Psoas muscle (tissue), 7 donors: ENCODE measurements at regions not wholly inside any gene's neighbourhood (a gene's known extent, or its start where the extent isn't known, plus 50 kb on each side); places are given as distances from the start of the nearest gene placed in this dataset.

Experiments used
- ATAC-seq, 4 donors: fragments of 200-7000 bp; cut with Tn5 transposase; one replicate each; pipeline ENCODE4 v1.9.1; 2020; ENCODE audit warnings: moderate library complexity in 3 of 4, mild to moderate bottlenecking in 2 of 4
- DNase-seq, 2 donors: peaks; one replicate each; pipeline ENCODE4 v3.0.0-alpha.2; 2020
- H3K27ac ChIP-seq: fragments of 200-600 bp; one replicate; pipeline ENCODE4 v1.8.0; 2022
- H3K27me3 ChIP-seq, 3 donors: fragments of 200-600 bp in 1 of 3; one replicate each; pipeline versions ENCODE4 v1.6.1 to v1.8.0; 2013 to 2022; ENCODE audit warnings: low read length in 2 of 3, mild to moderate bottlenecking in 2 of 3, moderate library complexity in 1 of 3; ENCODE audit not compliant: insufficient read depth in 3 of 3
- H3K36me3 ChIP-seq, 2 donors: fragments of 200-600 bp in 1 of 2; one replicate each; pipeline versions ENCODE4 v1.6.1 to v1.8.0; 2013 to 2022; ENCODE audit warnings: low read depth in 1 of 2, mild to moderate bottlenecking in 1 of 2, moderate library complexity in 1 of 2; ENCODE audit not compliant: insufficient read depth in 1 of 2
- H3K4me1 ChIP-seq: fragments of 200-600 bp; one replicate; pipeline ENCODE4 v1.8.0; 2022
- H3K4me3 ChIP-seq: fragments of 200-600 bp; one replicate; pipeline ENCODE4 v1.8.0; 2022; ENCODE audit warnings: mild to moderate bottlenecking
- H3K9me3 ChIP-seq: fragments of 200-600 bp; one replicate; pipeline ENCODE4 v1.8.0; 2022
- CTCF ChIP-seq: fragments of 200-600 bp; IDR thresholded peaks from one replicate; pipeline ENCODE4 v1.8.0; 2022; ENCODE audit warnings: antibody characterized with exemption
- whole genome bisulfite sequencing, 3 donors: extraction: QIAGEN DNeasy Blood & Tissue Kit; methylation state at CpG; one replicate each; pipeline versions ENCODE4 v1.1.6 to v1.1.7; 2013; 5-methylcytosine and 5-hydroxymethylcytosine counted together
- intact Hi-C, 2 donors: fragments of 100-400 bp; cut with DNase I; formaldehyde crosslinking; loops; one replicate each; pipeline versions ENCODE4 v1.11.0 to v1.14.2; 2022
- donor health status: healthy with polysubstance abuse.
- donor health status: DM: no; HTN: no; CAD: no; lungs with moderate emphysema.
- donor health status: Bipolar disorder and iron deficiency.
- donor health status: healthy.
- donor health status: DM: yes; HTN: yes; CAD: no.
- donor health status: DM: no; HTN: no; CAD: no.
- donor health status: DM: yes; HTN: yes; CAD: no.

GRCh38 chr2:42931146-42931817, 138.9 kb upstream of the HAAO start:
- H3K4me3 ChIP-seq, result no peak overlapping the region
- no peaks in the 10 kb centered on the region for H3K27me3 ChIP-seq
- no peaks in the 10 kb centered on the region for H3K36me3 ChIP-seq
- no peak overlapping the region for H3K27ac ChIP-seq
- ATAC-seq, result no peak
- H3K4me1 ChIP-seq, result peaks cover 47% of the 10 kb centered on the region
- intact Hi-C loops, result loop anchor here in 1 of 2 donors (5.0 kb wide), 1 partner anchor 99 kb away; no protein-coding TSS in a partner anchor
- no peaks in the 10 kb centered on the region for H3K9me3 ChIP-seq
- WGBS, 3 donors, result 51 to 54% (median 52%) methylated on average over 8 of the region's 8 CpGs
- no peak for DNase-seq
- TF ChIP-seq CTCF, result no peak

- intact Hi-C loops, result loop anchor here in 1 of 2 donors (5.0 kb wide), 1 partner anchor 98 kb away; no protein-coding TSS in a partner anchor
- Histone ChIP-seq H3K36me3 (no peaks in the 10 kb centered on the region), H3K4me3 (no peak overlapping the region), H3K27me3 (no peaks in the 10 kb centered on the region), H3K4me1 (peaks cover 59% of the 10 kb centered on the region), H3K27ac (peak overlapping the region; percentile 81), H3K9me3 (no peaks in the 10 kb centered on the region)
- peak in 1 of 2 donors; percentile 62 for DNase-seq
- ATAC-seq, result no peak
- no peak for TF ChIP-seq CTCF
- 38 to 54% (median 43%) methylated on average over 5 of the region's 5 CpGs for WGBS, 3 donors
These were observed 137.7 kb upstream of the HAAO start for GRCh38 chr2:42930025-42930581.

GRCh38 chr2:42929546-42930024, 137.2 kb upstream of the HAAO start:
- DNase-seq (no peak), ATAC-seq (no peak)
- Histone ChIP-seq H3K36me3 (no peaks in the 10 kb centered on the region), H3K27me3 (no peaks in the 10 kb centered on the region), H3K27ac (peak overlapping the region; percentile 81), H3K4me1 (peaks cover 64% of the 10 kb centered on the region), H3K4me3 (no peak overlapping the region), H3K9me3 (no peaks in the 10 kb centered on the region)
- TF ChIP-seq CTCF, result no peak
- WGBS, 3 donors, result 76 to 86% (median 85%) methylated on average over 4 of the region's 4 CpGs
- intact Hi-C loops, result loop anchor here in 1 of 2 donors (5.0 to 10.0 kb wide), 2 partner anchors 65 to 97 kb away; no protein-coding TSS in a partner anchor

- Histone ChIP-seq H3K27me3 (no peaks in the 10 kb centered on the region), H3K4me1 (peaks cover 69% of the 10 kb centered on the region), H3K36me3 (no peaks in the 10 kb centered on the region), H3K9me3 (no peaks in the 10 kb centered on the region), H3K27ac (peak overlapping the region; percentile 81), H3K4me3 (no peak overlapping the region)
- ATAC-seq, result no peak
- 54 to 59% (median 54%) methylated on average over 13 of the region's 13 CpGs for WGBS, 3 donors
- DNase-seq, result no peak
- intact Hi-C loops, result loop anchor here in 1 of 2 donors (10.0 kb wide), 1 partner anchor 64 kb away; no protein-coding TSS in a partner anchor
- no peak for TF ChIP-seq CTCF
These were observed 136.5 kb upstream of the HAAO start for GRCh38 chr2:42928692-42929545.
